ENCODE measurements at regions not wholly inside any gene's neighbourhood (a gene's known extent, or its start where the extent isn't known, plus 50 kb on each side); places are given as distances from the start of the nearest gene placed in this dataset.

DNA sequence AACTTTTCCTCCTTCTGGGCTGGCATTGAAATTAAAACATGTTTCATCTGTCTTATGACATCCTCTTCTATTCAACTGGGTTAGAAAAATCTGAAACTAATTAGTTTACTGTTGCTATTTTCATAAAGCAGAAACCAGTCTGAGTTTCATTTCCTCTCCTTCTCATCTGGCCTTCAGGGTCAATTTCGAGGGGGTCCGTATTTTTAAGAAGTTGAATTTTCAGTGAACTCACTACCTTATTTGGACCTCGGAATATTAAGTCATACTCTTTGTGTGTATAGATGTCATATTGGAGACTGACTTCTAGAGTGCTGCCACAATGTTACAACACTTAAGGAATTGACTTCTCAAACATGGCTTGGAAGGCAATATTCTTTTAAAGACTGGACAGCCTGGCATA, 485.9 kb downstream of the SQOR start:
- DNase-seq, result no peak

GRCh38 chr15:46121441-46121840, 486.6 kb downstream of the SQOR start:
- no peak for DNase-seq

DNA sequence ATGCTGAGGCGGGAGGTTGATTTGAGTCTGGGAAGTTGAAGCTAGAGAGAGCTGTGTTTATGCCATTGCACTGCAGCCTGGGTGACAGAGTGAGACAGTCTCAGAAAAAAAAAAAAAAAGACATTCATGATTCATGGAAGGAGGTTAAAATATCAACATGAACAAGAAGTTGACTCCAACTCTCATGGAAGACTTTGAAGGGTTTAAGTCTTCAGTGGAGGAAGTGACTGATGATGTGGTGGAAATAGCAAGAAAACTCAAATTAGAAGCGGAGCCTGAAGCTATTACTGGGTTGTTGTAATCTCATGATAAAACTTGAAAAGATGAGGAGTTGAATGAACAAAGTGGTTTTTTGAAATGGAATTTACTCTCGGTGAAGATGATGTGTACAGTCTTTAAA, 491.8 kb downstream of the SQOR start:
- DNase-seq, result no peak

GRCh38 chr15:46127361-46127874, 492.6 kb downstream of the SQOR start:
- DNase-seq, result no peak

- DNase-seq, result no peak
Measured at GRCh38 chr15:46129145-46129544, 494.3 kb downstream of the SQOR start.

- no peak for DNase-seq
Measured at GRCh38 chr15:46131876-46132275, 497.0 kb downstream of the SQOR start.

DNA sequence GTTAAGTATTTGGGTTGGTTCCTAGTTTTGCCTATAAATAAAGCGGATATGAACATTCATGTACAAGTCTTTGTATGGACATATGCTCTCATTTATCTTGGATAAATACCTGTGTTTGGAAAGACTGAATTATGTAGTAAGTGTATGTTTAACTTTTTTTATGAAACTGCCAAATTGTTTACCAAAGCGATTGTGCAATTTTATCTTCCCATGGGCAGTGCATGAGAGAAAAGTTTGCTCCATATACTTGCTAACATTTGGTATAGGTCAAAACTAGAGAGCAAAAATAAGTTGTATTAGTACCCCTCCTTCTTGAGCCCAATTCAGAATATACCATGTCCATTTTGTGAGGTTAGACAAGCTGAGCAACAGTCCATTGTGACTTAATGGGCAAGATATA, 502.6 kb downstream of the SQOR start:
- DNase-seq, result no peak

DNA sequence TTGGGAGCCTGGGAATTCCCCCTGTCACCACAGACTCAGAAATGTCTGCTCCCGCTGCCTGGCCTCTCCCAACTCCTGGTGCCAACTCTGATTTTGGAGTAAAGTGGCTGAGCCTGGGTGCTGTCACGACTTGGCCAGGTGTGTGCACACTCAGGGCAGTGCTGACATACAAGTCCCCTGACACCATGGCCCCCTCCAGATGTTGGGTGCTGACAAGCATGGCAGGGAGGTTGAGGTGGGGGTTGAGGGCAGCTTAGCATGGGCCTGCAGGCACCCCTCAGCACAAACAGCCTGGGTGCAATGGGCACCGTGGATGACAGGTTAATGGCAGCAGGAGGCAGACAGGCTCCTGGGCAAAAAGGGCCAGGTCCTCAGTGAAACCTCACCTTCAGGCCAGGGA, 511.2 kb downstream of the SQOR start:
- DNase-seq, result no peak

GRCh38 chr15:46146915-46147314, 512.1 kb downstream of the SQOR start:
- DNase-seq, result no peak

DNA sequence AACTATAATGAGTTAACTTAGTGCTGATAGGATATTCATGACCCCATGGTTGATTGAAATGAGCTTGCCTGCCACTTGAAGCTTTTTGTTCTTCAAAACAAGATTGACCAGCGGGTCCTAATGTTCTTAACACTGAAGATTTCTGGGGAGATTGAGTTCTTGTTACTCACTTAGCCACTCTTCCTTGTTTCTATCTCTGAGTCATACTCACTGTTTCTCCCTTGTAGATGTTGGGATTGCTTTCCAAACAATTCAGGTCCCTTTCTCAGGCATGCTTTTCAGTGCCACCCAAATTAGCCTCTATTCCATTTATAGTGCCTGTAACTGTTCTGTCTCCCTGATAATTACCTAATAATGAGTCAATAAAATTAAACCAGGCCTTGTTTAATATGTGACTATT, 517.0 kb downstream of the SQOR start:
- DNase-seq, result no peak

- DNase-seq, result no peak
Measured at GRCh38 chr15:46166750-46167149, 531.9 kb downstream of the SQOR start.

GRCh38 chr15:46170326-46170725, 535.5 kb downstream of the SQOR start:
- DNase-seq, result no peak

DNA sequence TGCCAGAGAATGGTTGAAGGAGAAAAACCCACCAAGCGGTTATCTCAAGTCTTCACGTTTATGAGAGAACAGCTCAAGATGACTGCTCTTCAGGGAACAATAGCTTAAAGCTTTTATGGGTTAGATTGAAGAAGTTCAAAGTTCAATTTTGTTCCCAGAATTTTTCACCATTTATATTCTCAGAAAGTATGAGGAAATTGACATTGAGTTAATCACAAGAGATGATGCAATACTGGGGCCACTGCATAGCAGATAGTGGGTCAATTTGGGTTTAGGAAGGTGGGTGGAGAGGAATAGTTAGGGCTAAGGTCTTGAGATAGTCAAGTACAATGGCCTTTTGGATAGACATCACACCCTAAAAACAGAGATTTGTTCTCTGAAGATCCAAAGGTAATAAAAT, 539.3 kb downstream of the SQOR start:
- no peak for DNase-seq

- DNase-seq, result no peak
Measured at GRCh38 chr15:46177219-46177618, 542.4 kb downstream of the SQOR start.

DNA sequence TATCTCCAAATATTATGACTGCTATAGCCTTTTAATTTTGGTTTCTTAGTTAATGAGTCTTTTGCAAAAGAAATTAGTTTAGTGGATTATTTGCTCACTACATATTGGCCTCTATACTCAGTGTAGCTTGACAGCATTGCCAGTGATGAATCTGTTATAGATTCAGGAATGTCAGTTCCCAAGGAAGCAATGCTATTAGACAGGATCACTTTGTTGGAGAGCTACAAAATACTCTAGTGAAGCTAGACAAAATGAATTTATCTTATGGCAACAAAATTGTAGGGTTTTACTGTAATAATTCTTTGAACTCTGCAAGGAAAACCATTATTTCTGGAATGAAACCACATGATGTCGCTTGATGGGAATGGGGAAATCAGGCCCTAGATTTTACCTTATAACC, 543.3 kb downstream of the SQOR start:
- no peak for DNase-seq

- DNase-seq, result no peak
Measured at GRCh38 chr15:46207341-46207740, 572.5 kb downstream of the SQOR start.

- DNase-seq, result no peak
Measured at GRCh38 chr15:46213551-46213950, 578.7 kb downstream of the SQOR start.

DNA sequence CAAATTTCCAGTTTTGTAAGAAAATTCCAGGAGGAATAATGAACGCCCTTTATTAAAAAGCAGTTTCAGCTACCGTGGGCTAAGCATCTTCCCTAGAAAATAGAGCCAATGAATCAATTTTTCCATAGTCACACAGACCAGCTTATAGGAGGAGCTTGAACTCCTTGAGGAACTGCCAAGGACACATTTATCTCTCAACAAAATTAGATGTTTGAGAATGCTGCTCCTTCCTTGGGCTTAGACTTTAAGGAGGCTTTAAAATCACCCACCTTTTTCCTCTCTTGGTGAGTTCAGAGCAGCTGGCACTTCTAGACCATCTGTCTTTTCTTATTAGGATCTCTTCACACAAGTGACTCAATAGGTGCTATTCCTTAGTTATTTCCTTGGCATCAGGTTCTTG, 588.0 kb downstream of the SQOR start:
- no peak for DNase-seq

DNA sequence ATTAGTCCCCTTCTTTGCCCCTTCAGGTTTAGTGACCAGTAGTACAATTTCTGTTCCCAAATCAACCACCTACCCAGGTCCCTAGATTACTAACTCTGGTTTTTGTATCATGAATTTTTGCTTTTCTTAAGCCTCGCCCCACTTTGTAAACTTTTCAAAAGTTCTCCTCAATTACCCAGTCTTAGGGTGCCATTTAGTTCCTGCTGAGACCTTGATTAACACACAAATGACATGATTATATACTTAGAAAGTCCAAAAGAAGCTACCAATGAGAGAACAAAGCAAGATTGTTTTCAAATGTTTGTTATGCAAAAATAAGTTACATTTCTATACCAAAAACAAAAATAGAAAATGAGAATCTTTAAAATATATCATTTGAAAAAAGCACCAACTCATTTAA, 594.4 kb downstream of the SQOR start:
- no peak for DNase-seq

- no peak for DNase-seq
Measured at GRCh38 chr15:46231786-46232185, 597.0 kb downstream of the SQOR start.

GRCh38 chr15:46232471-46232870, 597.6 kb downstream of the SQOR start:
- DNase-seq, result no peak

GRCh38 chr15:46242935-46243334, 608.1 kb downstream of the SQOR start:
- no peak for DNase-seq

GRCh38 chr15:46251903-46252302, 617.1 kb downstream of the SQOR start:
- DNase-seq, result no peak

DNA sequence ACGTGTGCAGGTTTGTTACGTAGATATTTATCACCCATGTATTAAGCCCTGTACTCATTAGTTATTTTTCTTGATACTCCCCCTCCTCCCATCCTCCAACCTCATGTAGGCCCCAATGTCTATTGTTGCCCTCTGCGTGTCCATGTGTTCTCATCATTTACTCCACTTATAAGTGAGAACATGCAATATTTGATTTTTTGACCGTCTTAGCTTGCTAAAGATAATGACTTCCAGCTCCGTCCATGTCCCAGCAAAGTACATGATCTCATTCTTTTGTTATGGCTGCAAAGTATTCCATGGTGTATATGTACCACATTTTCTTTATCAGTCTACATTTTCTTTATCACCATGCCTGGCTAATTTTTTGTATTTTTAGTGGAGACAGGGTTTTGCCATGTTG, 623.2 kb downstream of the SQOR start:
- DNase-seq, result no peak

- no peak for DNase-seq
Measured at GRCh38 chr15:46260937-46261336, 626.1 kb downstream of the SQOR start.

All from NCI-H187 (cell line).